ENCODE measurements at regions not wholly inside any gene's neighbourhood (a gene's known extent, or its start where the extent isn't known, plus 50 kb on each side); places are given as distances from the start of the nearest gene placed in this dataset.

GRCh38 chr14:97155814-97156213 lies 358.6 kb downstream of the VRK1 start:
- TF ChIP-seq CTCF (IDR thresholded peaks at IDR 0.05) (no peak), POLR2AphosphoS5 (IDR thresholded peaks at IDR 0.05) (no peak), POLR2A (IDR thresholded peaks at IDR 0.05; ENCODE audit: low read depth) (no peak)
